A673 (cell line): ENCODE measurements at regions not wholly inside any gene's neighbourhood (a gene's known extent, or its start where the extent isn't known, plus 50 kb on each side); places are given as distances from the start of the nearest gene placed in this dataset.

Experiments used
- BruUV-seq: library from RNA; stranded (reverse); fragments of 400-500 nt; replicated peaks from 2 replicates; lab custom pipeline; 2021; lab: Mats Ljungman, UMichigan
- CTCF ChIA-PET: fragments of 300-600 bp; sonication (Branson Sonifier 250); formaldehyde crosslinking; loops from one replicate; lab custom pipeline; 2022; ENCODE audit warnings: antibody characterized with exemption; lab: Charles Lee
- POLR2A ChIA-PET: fragments of 300-600 bp; sonication (Branson Sonifier 250); formaldehyde crosslinking; loops from one replicate; lab custom pipeline; 2022; ENCODE audit warnings: antibody characterized with exemption; ENCODE audit not compliant: low non-redundant PET; lab: Charles Lee
- DNase-seq: peaks from one replicate; pipeline ENCODE4 v3.0.0-alpha.2; 2015; ENCODE audit warnings: low spot score
- H3K27ac ChIP-seq: fragments of 200-600 bp; sonication (generic); 2 replicates; pipeline ENCODE4 v1.5.1; 2016; ENCODE audit warnings: mixed run types, low read depth, mild to moderate bottlenecking, mixed read lengths, antibody characterized with exemption, low read length; ENCODE audit not compliant: poor library complexity, severe bottlenecking
- H3K27me3 ChIP-seq: fragments of 200-600 bp; sonication (generic); replicated peaks from 2 replicates; pipeline ENCODE4 v1.6.1; 2017; ENCODE audit warnings: mixed run types, low read depth, mild to moderate bottlenecking, mixed read lengths, antibody characterized with exemption, low read length; ENCODE audit not compliant: insufficient read depth, poor library complexity
- H3K36me3 ChIP-seq: fragments of 200-600 bp; sonication (generic); 2 replicates; pipeline ENCODE4 v1.6.1; 2016; ENCODE audit warnings: mixed run types, mild to moderate bottlenecking, mixed read lengths, antibody characterized with exemption, low read length; ENCODE audit not compliant: insufficient read depth, poor library complexity, severe bottlenecking
- H3K4me1 ChIP-seq: fragments of 200-600 bp; sonication (generic); 2 replicates; pipeline ENCODE4 v1.6.1; 2017; ENCODE audit warnings: mixed run types, mild to moderate bottlenecking, mixed read lengths, antibody characterized with exemption, low read length; ENCODE audit not compliant: insufficient read depth, poor library complexity, severe bottlenecking
- H3K4me3 ChIP-seq: fragments of 200-600 bp; sonication (generic); 2 replicates; pipeline ENCODE4 v1.5.1; 2016; ENCODE audit warnings: low read depth, mixed run types, mild to moderate bottlenecking, mixed read lengths, low read length; ENCODE audit not compliant: poor library complexity, severe bottlenecking
- H3K9me3 ChIP-seq: fragments of 200-600 bp; sonication (generic); 2 replicates; pipeline ENCODE4 v1.6.1; 2016; ENCODE audit warnings: mixed run types, low read depth, mild to moderate bottlenecking, mixed read lengths, antibody characterized with exemption, low read length; ENCODE audit not compliant: poor library complexity, severe bottlenecking
- EZH2 ChIP-seq: fragments of 200-600 bp; sonication (generic); IDR thresholded peaks from 2 replicates; pipeline ENCODE4 v1.6.1; 2017; ENCODE audit warnings: borderline replicate concordance, low read depth, mild to moderate bottlenecking, mixed read lengths, antibody characterized with exemption, low read length; ENCODE audit not compliant: poor library complexity, severe bottlenecking
- intact Hi-C: fragments of 100-400 bp; cut with micrococcal nuclease; formaldehyde crosslinking; loops from one replicate; pipeline ENCODE4 v1.10.0; 2022; ENCODE audit not compliant: unreplicated experiment
- TF ChIP-seq, protein P1 (sequence below): fragments of 300-800, 200-600 bp; sonication (generic); conservative IDR thresholded peaks from 2 replicates; pipeline ENCODE4 v1.5.1; 2017; ENCODE audit warnings: low read depth, mild to moderate bottlenecking, antibody characterized with exemption, low read length, moderate library complexity, mixed read lengths

DNA sequence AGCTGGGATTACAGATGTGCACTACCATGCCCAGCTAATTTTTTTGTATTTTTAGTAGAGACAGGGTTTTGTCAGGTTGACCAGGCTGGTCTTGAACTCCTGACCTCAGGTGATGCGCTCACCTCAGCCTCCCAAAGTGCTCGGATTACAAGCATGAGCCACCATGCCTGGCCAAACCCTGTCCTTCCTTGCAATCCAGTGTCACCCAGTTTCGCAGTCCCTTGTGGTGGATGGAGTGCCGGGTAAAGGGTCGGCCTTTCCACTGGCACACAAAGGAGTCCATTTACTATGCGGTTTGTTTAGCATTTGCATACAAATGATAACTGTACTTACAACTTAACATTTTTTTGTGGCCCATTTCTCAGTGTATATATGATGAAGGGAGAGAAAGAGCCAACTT lies 99.3 kb upstream of the TIAM2 start:
- POLR2A ChIA-PET = no interaction called here
- no peaks in the 10 kb centered on the region for H3K9me3 ChIP-seq
- CTCF ChIA-PET = no interaction called here

DNA sequence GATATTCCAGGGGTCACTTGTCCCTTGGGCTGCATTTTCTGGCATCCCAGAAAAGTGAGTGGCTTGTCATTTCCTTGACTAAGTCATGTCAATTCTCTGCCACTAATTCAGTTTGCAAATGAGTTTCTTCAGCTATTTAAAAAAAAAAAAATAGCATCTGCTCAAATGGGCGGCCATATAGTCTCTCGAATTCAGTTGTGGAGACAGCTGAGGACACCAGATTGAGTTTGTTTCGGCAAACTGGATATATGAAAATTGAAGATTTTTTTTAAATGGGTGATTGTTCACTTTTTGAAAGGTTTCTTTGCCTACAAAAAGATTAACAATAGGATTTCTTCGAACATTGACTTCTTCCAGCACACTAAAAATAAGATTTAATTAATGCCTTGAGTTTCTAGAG lies 96.3 kb upstream of the TIAM2 start:
- no peak for DNase-seq
- Histone ChIP-seq H3K36me3 (no peaks in the 10 kb centered on the region), H3K27ac (no peak overlapping the region), H3K4me1 (no peaks in the 10 kb centered on the region), H3K9me3 (no peaks in the 10 kb centered on the region), H3K27me3 (no peaks in the 10 kb centered on the region), H3K4me3 (no peak overlapping the region)
- intact Hi-C loops = no loop called here
- POLR2A ChIA-PET = no interaction called here
- CTCF ChIA-PET = no interaction called here
- no TSS peak for BruUV-seq
- no peak for TF ChIP-seq EZH2
- TF ChIP-seq, protein P1, sequence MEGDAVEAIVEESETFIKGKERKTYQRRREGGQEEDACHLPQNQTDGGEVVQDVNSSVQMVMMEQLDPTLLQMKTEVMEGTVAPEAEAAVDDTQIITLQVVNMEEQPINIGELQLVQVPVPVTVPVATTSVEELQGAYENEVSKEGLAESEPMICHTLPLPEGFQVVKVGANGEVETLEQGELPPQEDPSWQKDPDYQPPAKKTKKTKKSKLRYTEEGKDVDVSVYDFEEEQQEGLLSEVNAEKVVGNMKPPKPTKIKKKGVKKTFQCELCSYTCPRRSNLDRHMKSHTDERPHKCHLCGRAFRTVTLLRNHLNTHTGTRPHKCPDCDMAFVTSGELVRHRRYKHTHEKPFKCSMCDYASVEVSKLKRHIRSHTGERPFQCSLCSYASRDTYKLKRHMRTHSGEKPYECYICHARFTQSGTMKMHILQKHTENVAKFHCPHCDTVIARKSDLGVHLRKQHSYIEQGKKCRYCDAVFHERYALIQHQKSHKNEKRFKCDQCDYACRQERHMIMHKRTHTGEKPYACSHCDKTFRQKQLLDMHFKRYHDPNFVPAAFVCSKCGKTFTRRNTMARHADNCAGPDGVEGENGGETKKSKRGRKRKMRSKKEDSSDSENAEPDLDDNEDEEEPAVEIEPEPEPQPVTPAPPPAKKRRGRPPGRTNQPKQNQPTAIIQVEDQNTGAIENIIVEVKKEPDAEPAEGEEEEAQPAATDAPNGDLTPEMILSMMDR = no peak

More for the DNA sequence above, 99.3 kb upstream of the TIAM2 start:
- Histone ChIP-seq H3K27me3 (no peaks in the 10 kb centered on the region), H3K36me3 (no peaks in the 10 kb centered on the region), H3K4me1 (no peaks in the 10 kb centered on the region), H3K4me3 (no peak overlapping the region), H3K27ac (no peak overlapping the region)
- no peak for DNase-seq
- BruUV-seq = no TSS peak
- intact Hi-C loops = no loop called here
- TF ChIP-seq, protein P1 = no peak
- TF ChIP-seq EZH2 = no peak

GRCh38 chr6:154899824-154900463 lies 95.2 kb upstream of the TIAM2 start:
- intact Hi-C loops = no loop called here
- no peak for TF ChIP-seq EZH2
- TF ChIP-seq, protein P1 = no peak
- no TSS peak for BruUV-seq

More at GRCh38 chr6:154899824-154900463, 95.2 kb upstream of the TIAM2 start:
- Histone ChIP-seq H3K4me3 (no peak overlapping the region), H3K9me3 (no peaks in the 10 kb centered on the region), H3K27me3 (no peaks in the 10 kb centered on the region), H3K27ac (no peak overlapping the region), H3K4me1 (no peaks in the 10 kb centered on the region), H3K36me3 (no peaks in the 10 kb centered on the region)
- ChIA-PET POLR2A (no interaction called here), CTCF (no interaction called here)
- DNase-seq = no peak
